Stimulated activated CD4-positive, alpha-beta T cell treated with anti-CD3 and anti-CD28 coated beads, TNF-alpha, amount 100 ng/mL, for 4 hours (primary cell): ENCODE measurements at regions not wholly inside any gene's neighbourhood (a gene's known extent, or its start where the extent isn't known, plus 50 kb on each side); places are given as distances from the start of the nearest gene placed in this dataset.
A peak's percentile ranks its signal among the peaks of the same experiment; 100 is the strongest.

Experiments
- DNase-seq, 3 experiments: peaks; one replicate each; pipeline ENCODE4 v3.0.0-alpha.2; 2020; ENCODE audit warnings: low read depth in 3 of 3

- DNase-seq = no peak
Observed at GRCh38 chr21:38699048-38699447, 106.7 kb upstream of the ETS2 start.

GRCh38 chr21:38702196-38702595 lies 103.5 kb upstream of the ETS2 start:
- no peak for DNase-seq

- no peak for DNase-seq
Observed at GRCh38 chr21:38709876-38710275, 95.9 kb upstream of the ETS2 start.

GRCh38 chr21:38712071-38712470 lies 93.7 kb upstream of the ETS2 start:
- no peak for DNase-seq

GRCh38 chr21:38712664-38713063 lies 93.1 kb upstream of the ETS2 start:
- DNase-seq = no peak

GRCh38 chr21:38714039-38714817 lies 91.5 kb upstream of the ETS2 start:
- no peak for DNase-seq

GRCh38 chr21:38714999-38715398 lies 90.7 kb upstream of the ETS2 start:
- no peak for DNase-seq

- no peak for DNase-seq
Observed at GRCh38 chr21:38716088-38716487, 89.6 kb upstream of the ETS2 start.

- DNase-seq = no peak
Observed at GRCh38 chr21:38716942-38717341, 88.8 kb upstream of the ETS2 start.

GRCh38 chr21:38718481-38718880 lies 87.2 kb upstream of the ETS2 start:
- DNase-seq = no peak

GRCh38 chr21:38720074-38720473 lies 85.7 kb upstream of the ETS2 start:
- no peak for DNase-seq

GRCh38 chr21:38721055-38721454 lies 84.7 kb upstream of the ETS2 start:
- no peak for DNase-seq

GRCh38 chr21:38721958-38722357 lies 83.8 kb upstream of the ETS2 start:
- no peak for DNase-seq

GRCh38 chr21:38725196-38726157 lies 80.3 kb upstream of the ETS2 start:
- DNase-seq = no peak

GRCh38 chr21:38726482-38726881 lies 79.2 kb upstream of the ETS2 start:
- DNase-seq = no peak

- no peak for DNase-seq
Observed at GRCh38 chr21:38729291-38729690, 76.4 kb upstream of the ETS2 start.

GRCh38 chr21:38729754-38730379 lies 75.9 kb upstream of the ETS2 start:
- DNase-seq = no peak

GRCh38 chr21:38733972-38734546 lies 71.7 kb upstream of the ETS2 start:
- peak; percentile 31 to 59 (median 50) for DNase-seq

GRCh38 chr21:38734646-38735365 lies 70.9 kb upstream of the ETS2 start:
- no peak for DNase-seq

GRCh38 chr21:38735626-38736206 lies 70.0 kb upstream of the ETS2 start:
- no peak for DNase-seq

- DNase-seq = no peak
Observed at GRCh38 chr21:38740090-38740489, 65.6 kb upstream of the ETS2 start.
